ENCODE measurements at regions not wholly inside any gene's neighbourhood (a gene's known extent, or its start where the extent isn't known, plus 50 kb on each side); places are given as distances from the start of the nearest gene placed in this dataset.
"Not testable (repeated sequence)": the region's sequence is repeated elsewhere in the genome, so short reads cannot be mapped to it uniquely, and the experiment has no call there.

- no peak for DNase-seq
Measured at GRCh38 chr9:108434036-108434435, 421.8 kb downstream of the ACTL7B start.

GRCh38 chr9:108430655-108431054 is 425.1 kb downstream of the ACTL7B start:
- Histone ChIP-seq H3K9me3 (peaks cover 11% of the 10 kb centered on the region), H3K27me3 (no peaks in the 10 kb centered on the region)

More at GRCh38 chr9:108434036-108434435, 421.8 kb downstream of the ACTL7B start:
- H3K27me3 ChIP-seq = no peaks in the 10 kb centered on the region
- H3K36me3 ChIP-seq = no peaks in the 10 kb centered on the region
- H3K9me3 ChIP-seq = peaks cover 11% of the 10 kb centered on the region
- H3K4me3 ChIP-seq = no peak overlapping the region

GRCh38 chr9:108427751-108428150 is 428.0 kb downstream of the ACTL7B start:
- Histone ChIP-seq H3K9me3 (peaks cover 11% of the 10 kb centered on the region), H3K4me3 (no peak overlapping the region), H3K36me3 (no peaks in the 10 kb centered on the region), H3K27me3 (no peaks in the 10 kb centered on the region)
- DNase-seq = no peak

More at GRCh38 chr9:108430655-108431054, 425.1 kb downstream of the ACTL7B start:
- Histone ChIP-seq H3K4me3 (no peak overlapping the region), H3K36me3 (no peaks in the 10 kb centered on the region)
- DNase-seq = no peak

- not testable (repeated sequence) for H3K4me3 ChIP-seq, H3K36me3 ChIP-seq, H3K27me3 ChIP-seq, H3K9me3 ChIP-seq, DNase-seq
Measured at GRCh38 chr9:108426421-108426940, 429.3 kb downstream of the ACTL7B start.

- Histone ChIP-seq H3K27me3 (no peaks in the 10 kb centered on the region), H3K36me3 (no peaks in the 10 kb centered on the region), H3K9me3 (no peaks in the 10 kb centered on the region; the same call in none of the 2 replicates), H3K4me3 (no peak overlapping the region)
- DNase-seq = peak; percentile 74
Measured at GRCh38 chr9:108423433-108423832, 432.4 kb downstream of the ACTL7B start.

- no peaks in the 10 kb centered on the region for H3K36me3 ChIP-seq
- no peaks in the 10 kb centered on the region for H3K27me3 ChIP-seq
- no peak overlapping the region for H3K4me3 ChIP-seq
- no peak for DNase-seq
- H3K9me3 ChIP-seq = no peaks in the 10 kb centered on the region; the same call in 1 of the 2 replicates
Measured at GRCh38 chr9:108419379-108419778, 436.4 kb downstream of the ACTL7B start.

GRCh38 chr9:108417726-108418125 is 438.1 kb downstream of the ACTL7B start:
- DNase-seq = no peak
- H3K4me3 ChIP-seq = no peak overlapping the region
- H3K27me3 ChIP-seq = no peaks in the 10 kb centered on the region
- no peaks in the 10 kb centered on the region; the same call in 1 of the 2 replicates for H3K9me3 ChIP-seq
- no peaks in the 10 kb centered on the region for H3K36me3 ChIP-seq

- Histone ChIP-seq H3K9me3 (no peaks in the 10 kb centered on the region; the same call in 1 of the 2 replicates), H3K4me3 (no peak overlapping the region), H3K27me3 (no peaks in the 10 kb centered on the region), H3K36me3 (no peaks in the 10 kb centered on the region)
- no peak for DNase-seq
Measured at GRCh38 chr9:108417312-108417711, 438.5 kb downstream of the ACTL7B start.

- no peak for DNase-seq
- no peaks in the 10 kb centered on the region for H3K36me3 ChIP-seq
- H3K4me3 ChIP-seq = no peak overlapping the region
- no peaks in the 10 kb centered on the region for H3K27me3 ChIP-seq
- H3K9me3 ChIP-seq = no peaks in the 10 kb centered on the region; the same call in 1 of the 2 replicates
Measured at GRCh38 chr9:108416324-108416723, 439.5 kb downstream of the ACTL7B start.

GRCh38 chr9:108413809-108414208 is 442.0 kb downstream of the ACTL7B start:
- DNase-seq = no peak

GRCh38 chr9:108412755-108413154 is 443.0 kb downstream of the ACTL7B start:
- peak; percentile 13 for DNase-seq
- no peaks in the 10 kb centered on the region for H3K27me3 ChIP-seq
- no peaks in the 10 kb centered on the region for H3K9me3 ChIP-seq
- H3K36me3 ChIP-seq = no peaks in the 10 kb centered on the region
- H3K4me3 ChIP-seq = no peak overlapping the region

More at GRCh38 chr9:108413809-108414208, 442.0 kb downstream of the ACTL7B start:
- no peaks in the 10 kb centered on the region for H3K36me3 ChIP-seq
- H3K27me3 ChIP-seq = no peaks in the 10 kb centered on the region
- H3K9me3 ChIP-seq = no peaks in the 10 kb centered on the region
- H3K4me3 ChIP-seq = no peak overlapping the region

- no peak overlapping the region for H3K4me3 ChIP-seq
- H3K9me3 ChIP-seq = no peaks in the 10 kb centered on the region
- no peak for DNase-seq
- no peaks in the 10 kb centered on the region for H3K27me3 ChIP-seq
- H3K36me3 ChIP-seq = no peaks in the 10 kb centered on the region
Measured at GRCh38 chr9:108411632-108412031, 444.2 kb downstream of the ACTL7B start.

- DNase-seq = no peak
- Histone ChIP-seq H3K27me3 (no peaks in the 10 kb centered on the region), H3K4me3 (no peak overlapping the region), H3K9me3 (no peaks in the 10 kb centered on the region), H3K36me3 (no peaks in the 10 kb centered on the region)
Measured at GRCh38 chr9:108410161-108410560, 445.6 kb downstream of the ACTL7B start.

- no peak for DNase-seq
Measured at GRCh38 chr9:108400297-108400696, 455.5 kb downstream of the ACTL7B start.

GRCh38 chr9:108399851-108400250 is 455.9 kb downstream of the ACTL7B start:
- Histone ChIP-seq H3K9me3 (peaks cover 7% of the 10 kb centered on the region), H3K4me3 (no peak overlapping the region), H3K36me3 (no peaks in the 10 kb centered on the region), H3K27me3 (no peaks in the 10 kb centered on the region)
- no peak for DNase-seq

More at GRCh38 chr9:108400297-108400696, 455.5 kb downstream of the ACTL7B start:
- no peak overlapping the region for H3K4me3 ChIP-seq
- peaks cover 7% of the 10 kb centered on the region for H3K9me3 ChIP-seq
- no peaks in the 10 kb centered on the region for H3K36me3 ChIP-seq
- H3K27me3 ChIP-seq = no peaks in the 10 kb centered on the region

GRCh38 chr9:108397286-108397685 is 458.5 kb downstream of the ACTL7B start:
- DNase-seq = no peak
- H3K4me3 ChIP-seq = no peak overlapping the region
- no peaks in the 10 kb centered on the region for H3K27me3 ChIP-seq
- H3K36me3 ChIP-seq = no peaks in the 10 kb centered on the region
- H3K9me3 ChIP-seq = peaks cover 7% of the 10 kb centered on the region

- H3K36me3 ChIP-seq = no peaks in the 10 kb centered on the region
- H3K27me3 ChIP-seq = no peaks in the 10 kb centered on the region
- H3K4me3 ChIP-seq = no peak overlapping the region
- no peak for DNase-seq
- peaks cover 7% of the 10 kb centered on the region for H3K9me3 ChIP-seq
Measured at GRCh38 chr9:108396611-108397010, 459.2 kb downstream of the ACTL7B start.

- Histone ChIP-seq H3K27me3 (no peaks in the 10 kb centered on the region), H3K9me3 (peaks cover 7% of the 10 kb centered on the region), H3K36me3 (no peaks in the 10 kb centered on the region), H3K4me3 (no peak overlapping the region)
- DNase-seq = no peak
Measured at GRCh38 chr9:108396193-108396592, 459.6 kb downstream of the ACTL7B start.
